Esophagus squamous epithelium (tissue), 4 donors: ENCODE measurements at regions not wholly inside any gene's neighbourhood (a gene's known extent, or its start where the extent isn't known, plus 50 kb on each side); places are given as distances from the start of the nearest gene placed in this dataset.

ENCODE experiments used
- POLR2A ChIP-seq, 4 donors: fragments of 450-650 bp; IDR thresholded peaks; one replicate each; pipeline ENCODE4 v1.6.1; 2017; ENCODE audit warnings: antibody characterized with exemption in 4 of 4, mild to moderate bottlenecking in 4 of 4, moderate library complexity in 3 of 4
- TF ChIP-seq, protein P1 (sequence below), 6 experiments: fragments of 450-650 bp in 4 of 6; fragments of 200-600 bp in 2 of 6; sonication (generic) in 2 of 6; IDR thresholded peaks; one replicate each; pipeline ENCODE4 v1.5.1; 2016 to 2019; ENCODE audit warnings: antibody characterized with exemption in 6 of 6, mild to moderate bottlenecking in 4 of 6, moderate library complexity in 4 of 6

GRCh38 chr15:97892167-97892938 lies 68.2 kb upstream of the ARRDC4 start:
- TF ChIP-seq, protein P1, sequence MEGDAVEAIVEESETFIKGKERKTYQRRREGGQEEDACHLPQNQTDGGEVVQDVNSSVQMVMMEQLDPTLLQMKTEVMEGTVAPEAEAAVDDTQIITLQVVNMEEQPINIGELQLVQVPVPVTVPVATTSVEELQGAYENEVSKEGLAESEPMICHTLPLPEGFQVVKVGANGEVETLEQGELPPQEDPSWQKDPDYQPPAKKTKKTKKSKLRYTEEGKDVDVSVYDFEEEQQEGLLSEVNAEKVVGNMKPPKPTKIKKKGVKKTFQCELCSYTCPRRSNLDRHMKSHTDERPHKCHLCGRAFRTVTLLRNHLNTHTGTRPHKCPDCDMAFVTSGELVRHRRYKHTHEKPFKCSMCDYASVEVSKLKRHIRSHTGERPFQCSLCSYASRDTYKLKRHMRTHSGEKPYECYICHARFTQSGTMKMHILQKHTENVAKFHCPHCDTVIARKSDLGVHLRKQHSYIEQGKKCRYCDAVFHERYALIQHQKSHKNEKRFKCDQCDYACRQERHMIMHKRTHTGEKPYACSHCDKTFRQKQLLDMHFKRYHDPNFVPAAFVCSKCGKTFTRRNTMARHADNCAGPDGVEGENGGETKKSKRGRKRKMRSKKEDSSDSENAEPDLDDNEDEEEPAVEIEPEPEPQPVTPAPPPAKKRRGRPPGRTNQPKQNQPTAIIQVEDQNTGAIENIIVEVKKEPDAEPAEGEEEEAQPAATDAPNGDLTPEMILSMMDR (IDR thresholded peaks at IDR 0.05): no peak
- TF ChIP-seq POLR2A (IDR thresholded peaks at IDR 0.05): no peak
